ENCODE measurements at regions not wholly inside any gene's neighbourhood (a gene's known extent, or its start where the extent isn't known, plus 50 kb on each side); places are given as distances from the start of the nearest gene placed in this dataset.

GRCh38 chr10:63798599-63799498 is 277.6 kb downstream of the REEP3 start:
- TF ChIP-seq POLR2AphosphoS5 (IDR thresholded peaks at IDR 0.05; ENCODE audit: low read depth) = no peak
- TF ChIP-seq CTCF (conservative IDR thresholded peaks at IDR 0.05; ENCODE audit: low read depth in 2 of 2) = 0 out of 4 replicates have a peak, but pooled peaks of 1 of the 2 experiments have one; percentile 15
- TF ChIP-seq EZH2phosphoT487 (IDR thresholded peaks at IDR 0.05; ENCODE audit: unreplicated experiment) = no peak
- TF ChIP-seq REST (IDR thresholded peaks at IDR 0.05; ENCODE audit: unreplicated experiment) = no peak
- no peak for TF ChIP-seq CREB1 (CRISPR knock-in tag; IDR thresholded peaks at IDR 0.05; ENCODE audit: low read depth)
- TF ChIP-seq ETS1 (IDR thresholded peaks at IDR 0.05) = no peak
- TF ChIP-seq EZH2 (IDR thresholded peaks at IDR 0.05; ENCODE audit: low read depth, unreplicated experiment) = no peak
- no peak for TF ChIP-seq ZNF462 (CRISPR knock-in tag; IDR thresholded peaks at IDR 0.05)
- no peak for TF ChIP-seq JUNB (IDR thresholded peaks at IDR 0.05; ENCODE audit: unreplicated experiment)
- TF ChIP-seq STAT1 (IDR thresholded peaks at IDR 0.05; ENCODE audit: unreplicated experiment) = no peak
